AG04450 (cell line): ENCODE measurements at regions not wholly inside any gene's neighbourhood (a gene's known extent, or its start where the extent isn't known, plus 50 kb on each side); places are given as distances from the start of the nearest gene placed in this dataset.

Experiments
- CTCF ChIA-PET: fragments of 300-600, 350-600 bp; formaldehyde crosslinking; extraction: SDS; loops from one replicate; lab custom pipeline; 2022; ENCODE audit warnings: antibody characterized with exemption, inconsistent platforms; lab: Charles Lee
- POLR2A ChIA-PET: fragments of 350-600 bp; formaldehyde crosslinking; extraction: SDS; loops from one replicate; lab custom pipeline; 2021; ENCODE audit warnings: antibody characterized with exemption, inconsistent platforms; lab: Yijun Ruan, JAX
- DNase-seq: peaks from one replicate; pipeline ENCODE4 v3.0.0-alpha.2; 2011; ENCODE audit warnings: low read depth, low spot score
- H3K27ac ChIP-seq: one replicate; pipeline ENCODE4 v1.5.1; 2012; ENCODE audit warnings: low read depth, low read length, control low read depth
- H3K27me3 ChIP-seq: one replicate; pipeline ENCODE4 v1.6.0; 2012; ENCODE audit warnings: low read length; ENCODE audit not compliant: control insufficient read depth, insufficient read depth
- H3K4me3 ChIP-seq: 2 replicates; pipeline ENCODE4 v1.5.1; 2011; ENCODE audit warnings: mild to moderate bottlenecking, low read depth, low read length, control low read depth
- H3K9me3 ChIP-seq: 2 replicates; pipeline ENCODE4 v1.5.1; 2012; ENCODE audit warnings: low read length; ENCODE audit not compliant: control insufficient read depth, insufficient read depth
- TF ChIP-seq, protein P1 (sequence below): IDR thresholded peaks from 2 replicates; pipeline ENCODE4 v1.5.1; 2011; ENCODE audit warnings: low read depth, low read length, control low read depth, inconsistent platforms

DNA sequence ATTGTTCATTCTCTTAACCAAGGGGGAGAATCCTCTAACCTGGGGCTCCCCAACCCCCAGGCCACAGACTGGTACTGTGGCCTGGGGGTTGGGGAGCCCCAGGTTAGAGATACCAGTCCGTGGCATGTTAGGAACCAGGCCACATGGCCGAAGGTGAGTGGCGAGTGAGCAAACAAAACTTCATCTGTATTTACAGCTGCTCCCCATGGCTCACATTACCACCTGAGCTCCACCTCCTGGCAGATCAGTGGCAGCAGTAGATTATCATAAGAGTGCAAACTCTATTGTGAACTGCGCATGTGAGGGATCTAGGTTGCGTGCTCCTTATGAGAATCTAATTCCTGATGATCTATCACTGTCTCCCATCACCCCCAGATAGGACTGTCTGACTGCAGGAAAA lies 957.2 kb upstream of the PRKX start:
- DNase-seq, result no peak
- TF ChIP-seq, protein P1, sequence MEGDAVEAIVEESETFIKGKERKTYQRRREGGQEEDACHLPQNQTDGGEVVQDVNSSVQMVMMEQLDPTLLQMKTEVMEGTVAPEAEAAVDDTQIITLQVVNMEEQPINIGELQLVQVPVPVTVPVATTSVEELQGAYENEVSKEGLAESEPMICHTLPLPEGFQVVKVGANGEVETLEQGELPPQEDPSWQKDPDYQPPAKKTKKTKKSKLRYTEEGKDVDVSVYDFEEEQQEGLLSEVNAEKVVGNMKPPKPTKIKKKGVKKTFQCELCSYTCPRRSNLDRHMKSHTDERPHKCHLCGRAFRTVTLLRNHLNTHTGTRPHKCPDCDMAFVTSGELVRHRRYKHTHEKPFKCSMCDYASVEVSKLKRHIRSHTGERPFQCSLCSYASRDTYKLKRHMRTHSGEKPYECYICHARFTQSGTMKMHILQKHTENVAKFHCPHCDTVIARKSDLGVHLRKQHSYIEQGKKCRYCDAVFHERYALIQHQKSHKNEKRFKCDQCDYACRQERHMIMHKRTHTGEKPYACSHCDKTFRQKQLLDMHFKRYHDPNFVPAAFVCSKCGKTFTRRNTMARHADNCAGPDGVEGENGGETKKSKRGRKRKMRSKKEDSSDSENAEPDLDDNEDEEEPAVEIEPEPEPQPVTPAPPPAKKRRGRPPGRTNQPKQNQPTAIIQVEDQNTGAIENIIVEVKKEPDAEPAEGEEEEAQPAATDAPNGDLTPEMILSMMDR, result no peak
- Histone ChIP-seq H3K4me3 (no peak overlapping the region), H3K27ac (no peak overlapping the region), H3K27me3 (no peaks in the 10 kb centered on the region), H3K9me3 (peaks cover 3% of the 10 kb centered on the region; the same call in 1 of the 2 replicates)
- CTCF ChIA-PET, result no interaction called here
- POLR2A ChIA-PET, result no interaction called here

DNA sequence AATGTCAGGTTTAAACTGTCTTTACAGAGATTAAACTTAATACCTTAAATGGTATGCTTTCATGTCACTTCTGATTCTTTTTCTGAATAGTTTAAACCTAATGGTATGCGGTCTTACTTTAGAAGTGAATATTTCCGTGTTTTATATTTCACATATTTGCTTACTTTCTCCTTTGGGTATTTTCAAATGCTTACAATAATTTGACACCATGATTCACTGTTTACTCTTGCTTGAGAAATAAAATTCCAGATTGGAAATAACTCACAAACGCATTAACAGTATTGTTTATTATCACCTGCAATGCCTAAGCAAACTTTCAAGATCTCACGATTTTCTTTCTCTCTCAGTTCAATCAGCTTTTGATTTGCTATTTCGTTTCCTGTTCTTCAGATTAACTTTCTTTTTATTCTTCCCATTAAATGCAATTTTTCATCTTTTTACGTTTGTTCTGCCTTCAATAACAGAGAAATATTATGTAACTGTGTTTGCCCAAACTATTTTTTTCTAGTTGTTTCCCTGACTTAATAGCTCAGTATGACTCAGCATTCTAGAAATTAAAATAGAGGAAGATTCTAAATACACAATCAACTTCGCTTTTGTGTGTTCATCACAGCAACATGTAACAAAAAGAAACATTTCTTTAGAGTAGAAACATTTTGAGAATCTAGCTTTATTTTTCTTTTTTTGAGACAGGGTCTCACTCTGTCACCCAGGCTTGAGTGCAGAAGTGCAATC lies 955.5 kb upstream of the PRKX start:
- TF ChIP-seq, protein P1, result no peak
- no peak for DNase-seq
- POLR2A ChIA-PET, result no interaction called here
- Histone ChIP-seq H3K27me3 (no peaks in the 10 kb centered on the region), H3K4me3 (no peak overlapping the region), H3K27ac (no peak overlapping the region), H3K9me3 (peaks cover 3% of the 10 kb centered on the region; the same call in 1 of the 2 replicates)
- CTCF ChIA-PET, result no interaction called here

DNA sequence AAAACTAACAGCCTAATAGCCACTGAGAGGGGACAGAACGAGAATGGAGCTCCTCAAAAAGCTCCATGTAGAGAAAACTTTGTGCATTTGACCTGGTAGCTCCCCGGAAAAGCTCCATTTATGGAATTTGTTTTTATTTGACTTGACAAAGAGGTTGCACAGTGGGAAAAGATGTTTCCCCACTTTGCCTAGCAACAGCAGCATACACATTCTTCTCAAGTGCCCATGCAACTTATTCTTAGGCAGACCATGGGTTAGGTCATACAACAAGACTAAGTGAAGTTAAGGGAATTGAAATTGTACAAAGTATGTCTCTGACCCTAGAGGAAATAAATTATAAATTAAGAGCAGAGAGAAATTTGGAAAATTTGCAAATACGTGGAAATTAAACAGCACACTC lies 949.6 kb upstream of the PRKX start:
- POLR2A ChIA-PET, result no interaction called here

DNA sequence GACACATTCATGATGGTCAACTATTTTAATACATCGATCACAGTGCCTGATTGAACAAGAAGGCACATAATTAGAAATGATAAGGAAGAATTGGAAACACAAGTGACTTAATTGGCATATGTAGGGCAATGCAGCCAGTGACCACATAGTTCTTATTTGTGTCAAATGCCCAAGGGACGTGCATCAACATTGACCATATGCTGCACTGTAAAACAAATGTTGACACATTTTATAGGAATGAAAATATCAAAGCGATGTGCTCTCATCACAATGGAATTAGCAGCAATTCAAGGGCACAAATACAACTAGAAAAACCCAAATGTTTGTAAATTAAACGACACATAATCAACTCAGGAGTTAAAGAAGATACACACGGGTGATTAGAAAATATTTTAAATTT lies 948.3 kb upstream of the PRKX start:
- ChIA-PET CTCF (no interaction called here), POLR2A (no interaction called here)
- DNase-seq, result no peak
- H3K27ac ChIP-seq, result no peak overlapping the region
- H3K4me3 ChIP-seq, result no peak overlapping the region
- no peaks in the 10 kb centered on the region for H3K27me3 ChIP-seq
- TF ChIP-seq, protein P1, result no peak
- no peaks in the 10 kb centered on the region for H3K9me3 ChIP-seq

More for the DNA sequence above, 949.6 kb upstream of the PRKX start:
- Histone ChIP-seq H3K27ac (no peak overlapping the region), H3K9me3 (no peaks in the 10 kb centered on the region), H3K27me3 (no peaks in the 10 kb centered on the region), H3K4me3 (no peak overlapping the region)
- TF ChIP-seq, protein P1, result no peak
- no peak for DNase-seq
- CTCF ChIA-PET, result no interaction called here

DNA sequence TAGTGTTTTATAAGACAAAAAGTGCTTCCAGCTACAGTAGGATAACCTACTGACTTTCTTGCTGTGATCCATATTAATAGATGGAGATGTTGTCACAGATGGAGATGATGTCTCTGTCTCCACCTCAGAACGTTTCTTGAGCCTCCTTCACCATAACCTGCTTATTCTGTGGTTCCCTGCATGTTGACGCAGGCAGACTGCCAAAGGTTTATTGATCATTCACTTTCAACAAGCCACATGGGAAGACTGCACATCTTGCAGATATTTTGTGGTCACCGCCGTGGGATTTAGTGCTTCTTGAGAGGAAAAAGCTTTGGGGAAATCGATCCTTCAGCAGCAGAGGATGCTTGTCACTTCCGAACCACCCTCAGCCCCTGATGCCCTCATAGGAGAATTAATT lies 943.0 kb upstream of the PRKX start:
- POLR2A ChIA-PET, result no interaction called here
- no peak for DNase-seq
- Histone ChIP-seq H3K27ac (no peak overlapping the region), H3K9me3 (no peaks in the 10 kb centered on the region; the same call in 1 of the 2 replicates), H3K27me3 (no peaks in the 10 kb centered on the region), H3K4me3 (no peak overlapping the region)
- CTCF ChIA-PET, result no interaction called here
- TF ChIP-seq, protein P1, result no peak
